ENCODE measurements at regions not wholly inside any gene's neighbourhood (a gene's known extent, or its start where the extent isn't known, plus 50 kb on each side); places are given as distances from the start of the nearest gene placed in this dataset.

DNA sequence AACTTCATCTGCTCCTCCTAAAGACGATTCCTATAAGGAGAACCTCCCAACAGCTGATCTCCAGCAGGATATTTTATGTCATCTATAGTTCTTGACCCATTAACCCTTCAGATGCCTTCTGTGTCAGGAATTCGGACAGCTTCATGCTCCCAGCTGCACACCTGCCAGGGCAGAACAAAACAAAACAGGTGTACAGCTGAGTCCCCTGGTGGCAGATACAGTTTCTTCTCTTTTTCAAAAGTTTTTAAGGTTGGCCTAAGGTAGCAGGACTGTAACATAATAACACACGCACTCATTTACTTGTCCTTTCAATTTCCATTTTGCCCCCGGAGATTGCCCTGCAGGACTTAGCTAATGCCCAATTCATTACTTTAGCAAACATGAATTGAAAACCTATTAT, 218.3 kb downstream of the S1PR1 start:
- intact Hi-C loops (cut with DNase I; ENCODE audit: low total_unique reads) = no loop called here
- no peak for TF ChIP-seq CTCF (IDR thresholded peaks at IDR 0.05)
- no peak for DNase-seq

DNA sequence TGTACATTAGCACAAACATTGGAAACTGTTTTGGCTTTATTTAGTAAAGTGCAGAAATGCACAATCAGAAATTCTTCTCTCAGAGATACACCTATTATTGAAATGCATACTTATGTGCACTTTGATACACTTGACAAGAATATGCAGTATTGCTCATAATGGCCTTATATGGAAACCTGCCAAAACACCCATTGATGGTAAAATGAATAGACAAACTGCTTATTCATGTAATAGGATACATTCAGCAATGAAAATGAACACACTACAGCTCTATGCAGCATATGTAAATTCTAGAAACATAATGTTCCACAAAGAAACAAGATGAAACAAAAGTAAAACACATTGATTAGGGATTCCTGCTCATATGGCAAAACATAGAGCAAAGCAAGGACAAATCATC, 223.9 kb downstream of the S1PR1 start:
- no peak overlapping the region for H3K27ac ChIP-seq
- H3K4me3 ChIP-seq = no peak overlapping the region
- intact Hi-C loops (cut with DNase I; ENCODE audit: low total_unique reads) = no loop called here
- H3K27me3 ChIP-seq = no peaks in the 10 kb centered on the region
- DNase-seq = no peak
- H3K36me3 ChIP-seq = no peaks in the 10 kb centered on the region
- H3K9me3 ChIP-seq = no peaks in the 10 kb centered on the region
- no peaks in the 10 kb centered on the region for H3K4me1 ChIP-seq
- TF ChIP-seq CTCF (IDR thresholded peaks at IDR 0.05) = no peak

More for the DNA sequence above, 218.3 kb downstream of the S1PR1 start:
- no peaks in the 10 kb centered on the region for H3K36me3 ChIP-seq
- no peaks in the 10 kb centered on the region for H3K27me3 ChIP-seq
- H3K27ac ChIP-seq = no peak overlapping the region
- peaks cover 0 to 4% (median 0%) of the 10 kb centered on the region in 3 donors for H3K9me3 ChIP-seq
- no peak overlapping the region for H3K4me3 ChIP-seq
- no peaks in the 10 kb centered on the region for H3K4me1 ChIP-seq

- Histone ChIP-seq H3K9me3 (no peaks in the 10 kb centered on the region), H3K36me3 (no peaks in the 10 kb centered on the region), H3K4me1 (no peaks in the 10 kb centered on the region), H3K27me3 (no peaks in the 10 kb centered on the region), H3K4me3 (no peak overlapping the region), H3K27ac (no peak overlapping the region)
- intact Hi-C loops (cut with DNase I; ENCODE audit: low total_unique reads) = no loop called here
- no peak for TF ChIP-seq CTCF (IDR thresholded peaks at IDR 0.05)
- DNase-seq = no peak
These were observed 226.4 kb downstream of the S1PR1 start for GRCh38 chr1:101463195-101463594.

DNA sequence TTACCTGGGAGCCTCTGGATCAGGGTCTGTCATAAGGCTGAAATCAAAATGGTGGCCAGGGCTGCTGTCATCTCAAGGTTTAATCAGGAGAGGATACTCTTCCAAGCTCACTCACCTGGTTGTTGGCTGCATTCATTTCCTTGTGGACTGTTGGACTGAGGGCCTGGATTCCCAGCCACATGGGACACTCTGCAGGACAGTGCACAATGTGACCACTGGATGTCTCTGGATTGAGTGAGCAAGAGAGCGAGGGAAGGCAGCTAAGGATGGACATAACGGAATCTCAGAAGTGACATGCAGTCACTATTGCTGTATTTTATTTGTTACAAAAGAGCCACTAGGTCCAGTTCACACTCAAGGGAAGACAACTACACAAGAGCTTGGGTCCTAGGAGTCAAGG, 229.1 kb downstream of the S1PR1 start:
- intact Hi-C loops (cut with DNase I; ENCODE audit: low total_unique reads) = no loop called here
- TF ChIP-seq CTCF (IDR thresholded peaks at IDR 0.05) = no peak

GRCh38 chr1:101474039-101474665, 237.3 kb downstream of the S1PR1 start:
- Histone ChIP-seq H3K9me3 (peaks cover 0 to 10% (median 7%) of the 10 kb centered on the region in 3 donors), H3K36me3 (no peaks in the 10 kb centered on the region), H3K4me3 (no peak overlapping the region), H3K4me1 (no peaks in the 10 kb centered on the region), H3K27me3 (no peaks in the 10 kb centered on the region), H3K27ac (no peak overlapping the region)
- intact Hi-C loops (cut with DNase I; ENCODE audit: low total_unique reads) = no loop called here
- DNase-seq = no peak
- TF ChIP-seq CTCF (IDR thresholded peaks at IDR 0.05) = no peak

More for the DNA sequence above, 229.1 kb downstream of the S1PR1 start:
- Histone ChIP-seq H3K36me3 (no peaks in the 10 kb centered on the region), H3K9me3 (no peaks in the 10 kb centered on the region), H3K4me3 (no peak overlapping the region), H3K4me1 (no peaks in the 10 kb centered on the region), H3K27ac (no peak overlapping the region), H3K27me3 (no peaks in the 10 kb centered on the region)
- DNase-seq = no peak

DNA sequence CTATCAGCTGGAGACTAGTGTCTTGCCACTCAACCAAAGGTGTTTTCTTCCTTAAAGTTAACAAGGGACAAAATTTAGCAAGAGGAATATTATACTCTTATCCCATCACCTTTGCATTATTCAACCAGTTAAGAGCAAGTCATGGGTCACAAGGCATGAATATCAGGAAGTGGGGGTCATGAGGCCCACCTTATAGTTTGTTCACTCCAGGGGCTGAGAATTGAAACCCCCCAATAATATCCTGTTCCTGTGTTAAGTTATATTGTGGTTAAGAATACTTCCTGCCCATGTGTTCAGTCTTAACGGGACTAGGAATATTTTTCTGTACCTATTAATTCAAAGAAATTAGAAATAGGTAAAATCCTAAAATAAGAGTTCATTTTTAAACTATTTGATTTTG, 239.7 kb downstream of the S1PR1 start:
- intact Hi-C loops (cut with DNase I; ENCODE audit: low total_unique reads) = no loop called here
- no peaks in the 10 kb centered on the region for H3K36me3 ChIP-seq
- no peak overlapping the region for H3K4me3 ChIP-seq
- no peak for DNase-seq
- H3K4me1 ChIP-seq = no peaks in the 10 kb centered on the region
- TF ChIP-seq CTCF (IDR thresholded peaks at IDR 0.05) = no peak
- H3K27me3 ChIP-seq = no peaks in the 10 kb centered on the region
- H3K9me3 ChIP-seq = peaks cover 0 to 10% (median 7%) of the 10 kb centered on the region in 3 donors
- no peak overlapping the region for H3K27ac ChIP-seq

Data from tibial artery (tissue), 4 donors.